OCI-LY7 (cell line): ENCODE measurements at regions not wholly inside any gene's neighbourhood (a gene's known extent, or its start where the extent isn't known, plus 50 kb on each side); places are given as distances from the start of the nearest gene placed in this dataset.
"Not testable (repeated sequence)": the region's sequence is repeated elsewhere in the genome, so short reads cannot be mapped to it uniquely, and the experiment has no call there.

Experiments used
- BruUV-seq: library from RNA; stranded (reverse); fragments of 400-500 nt; replicated peaks from 2 replicates; lab custom pipeline; 2021; lab: Mats Ljungman, UMichigan
- CTCF ChIA-PET: fragments of 300-600 bp; sonication (Branson Sonifier 250); formaldehyde crosslinking; loops from one replicate; lab custom pipeline; 2022; ENCODE audit warnings: antibody characterized with exemption; ENCODE audit not compliant: unreplicated experiment; lab: Charles Lee
- POLR2A ChIA-PET: fragments of 300-600 bp; sonication (Branson Sonifier 250); formaldehyde crosslinking; loops from one replicate; lab custom pipeline; 2022; ENCODE audit warnings: antibody characterized with exemption; lab: Charles Lee
- DNase-seq: peaks from one replicate; pipeline ENCODE4 v3.0.0-alpha.2; 2015; ENCODE audit warnings: low spot score
- H2AFZ ChIP-seq: fragments of 200-600 bp; sonication (generic), shearing (Covaris generic); 2 replicates; pipeline ENCODE4 v1.6.1; 2014; ENCODE audit warnings: mild to moderate bottlenecking, antibody characterized with exemption, low read length, moderate library complexity
- H3K27ac ChIP-seq: fragments of 200-600 bp; sonication (generic); 2 replicates; pipeline ENCODE4 v1.5.1; 2014; ENCODE audit warnings: mixed run types, low read depth, mild to moderate bottlenecking, moderate library complexity, low read length, inconsistent platforms; ENCODE audit not compliant: poor library complexity, severe bottlenecking
- H3K36me3 ChIP-seq: fragments of 200-600 bp; sonication (generic); 2 replicates; pipeline ENCODE4 v1.6.1; 2014; ENCODE audit warnings: mild to moderate bottlenecking, antibody characterized with exemption, low read length, moderate library complexity, mixed read lengths; ENCODE audit not compliant: insufficient read depth
- H3K4me1 ChIP-seq: fragments of 200-600 bp; sonication (generic); 2 replicates; pipeline ENCODE4 v1.5.1; 2014; ENCODE audit warnings: mild to moderate bottlenecking, low read length; ENCODE audit not compliant: insufficient read depth, poor library complexity, severe bottlenecking
- H3K4me2 ChIP-seq: fragments of 200-600 bp; sonication (generic); 2 replicates; pipeline ENCODE4 v1.6.1; 2014; ENCODE audit warnings: mild to moderate bottlenecking, low read length
- H3K4me3 ChIP-seq: fragments of 200-600 bp; sonication (generic); 2 replicates; pipeline ENCODE4 v1.5.1; 2014; ENCODE audit warnings: mild to moderate bottlenecking, low read depth, low read length; ENCODE audit not compliant: poor library complexity, severe bottlenecking
- H3K79me2 ChIP-seq: fragments of 200-600 bp; sonication (generic); 2 replicates; pipeline ENCODE4 v1.6.1; 2016; ENCODE audit warnings: low read depth, mild to moderate bottlenecking, low read length, moderate library complexity, mixed read lengths; ENCODE audit not compliant: insufficient read depth
- H3K9me2 ChIP-seq: fragments of 200-600 bp; sonication (generic); 2 replicates; pipeline ENCODE4 v1.6.1; 2016; ENCODE audit warnings: mild to moderate bottlenecking, low read length, mixed read lengths; ENCODE audit not compliant: insufficient read depth
- H3K9me3 ChIP-seq: fragments of 200-600 bp; sonication (generic); 2 replicates; pipeline ENCODE4 v1.6.1; 2014; ENCODE audit warnings: mild to moderate bottlenecking, mixed run types, low read length, mixed read lengths
- H4K20me1 ChIP-seq: fragments of 200-600 bp; sonication (generic); 2 replicates; pipeline ENCODE4 v1.6.1; 2014; ENCODE audit warnings: mild to moderate bottlenecking, antibody characterized with exemption, low read length, moderate library complexity, mixed read lengths; ENCODE audit not compliant: insufficient read depth
- CTCF ChIP-seq: fragments of 200-600 bp; sonication (generic); conservative IDR thresholded peaks from 2 replicates; pipeline ENCODE4 v1.5.1; 2014; ENCODE audit warnings: mild to moderate bottlenecking, antibody characterized with exemption, low read length, moderate library complexity, mixed read lengths
- EZH2phosphoT487 ChIP-seq: fragments of 200-600 bp; sonication (generic); IDR thresholded peaks from 2 replicates; pipeline ENCODE4 v1.6.1; 2018; ENCODE audit warnings: low read depth, borderline replicate concordance, mild to moderate bottlenecking, mixed run types, antibody characterized with exemption, low read length, moderate library complexity, mixed read lengths
- intact Hi-C: fragments of 100-400 bp; cut with micrococcal nuclease; formaldehyde crosslinking; loops from one replicate; pipeline ENCODE4 v1.10.0; 2022; ENCODE audit not compliant: unreplicated experiment

DNA sequence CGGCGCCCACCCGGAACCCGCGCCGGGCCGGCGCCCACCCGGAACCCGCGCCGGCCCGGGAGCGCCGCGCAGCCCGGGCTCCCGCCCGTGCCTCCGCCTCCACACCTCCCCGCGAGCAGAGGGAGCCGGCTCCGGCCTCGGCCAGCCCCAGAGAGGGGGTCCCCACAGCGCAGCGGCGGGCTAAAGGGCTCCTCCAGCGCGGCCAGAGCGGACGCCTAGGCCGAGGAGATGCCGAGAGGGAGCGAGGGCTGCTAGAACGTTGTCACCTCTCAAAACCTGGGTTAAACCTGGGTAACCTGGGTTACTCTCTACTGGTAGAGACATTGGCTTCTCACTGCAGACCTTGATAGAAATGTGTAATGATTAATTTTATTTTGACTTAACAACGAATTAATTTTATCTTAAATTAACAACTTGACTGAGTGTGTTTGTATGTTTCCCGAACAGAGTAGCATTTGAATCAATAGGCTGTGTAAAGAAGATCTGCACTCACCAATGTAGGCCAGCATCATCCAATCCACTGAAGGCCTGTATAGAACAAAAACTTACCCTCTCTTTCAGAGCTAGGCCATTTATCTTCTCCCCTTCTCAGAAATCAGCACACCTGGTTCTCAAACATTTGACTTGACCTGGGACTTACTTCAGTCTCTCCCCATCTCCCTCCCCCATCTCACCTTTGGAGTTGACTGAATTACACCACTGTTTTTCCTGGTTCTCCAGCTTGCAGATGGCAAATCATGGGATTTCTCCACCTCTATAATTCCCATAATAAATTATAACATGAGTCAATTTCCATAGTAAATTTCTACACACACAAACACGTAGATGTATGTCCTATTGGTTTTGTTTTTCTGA is 242.7 kb downstream of the ASXL3 start:
- no peaks in the 10 kb centered on the region for H3K9me3 ChIP-seq
- intact Hi-C loops = no loop called here
- no peak for DNase-seq
- POLR2A ChIA-PET = no interaction called here
- H3K4me3 ChIP-seq = no peak overlapping the region
- no peaks in the 10 kb centered on the region for H4K20me1 ChIP-seq
- TF ChIP-seq CTCF (no peak), EZH2phosphoT487 (no peak)
- no peak overlapping the region for H3K4me2 ChIP-seq
- BruUV-seq = no TSS peak
- CTCF ChIA-PET = no interaction called here
- no peaks in the 10 kb centered on the region for H3K36me3 ChIP-seq
- no peaks in the 10 kb centered on the region for H3K79me2 ChIP-seq
- H3K4me1 ChIP-seq = no peaks in the 10 kb centered on the region
- H2AFZ ChIP-seq = no peak overlapping the region
- H3K9me2 ChIP-seq = no peaks in the 10 kb centered on the region
- no peak overlapping the region for H3K27ac ChIP-seq

DNA sequence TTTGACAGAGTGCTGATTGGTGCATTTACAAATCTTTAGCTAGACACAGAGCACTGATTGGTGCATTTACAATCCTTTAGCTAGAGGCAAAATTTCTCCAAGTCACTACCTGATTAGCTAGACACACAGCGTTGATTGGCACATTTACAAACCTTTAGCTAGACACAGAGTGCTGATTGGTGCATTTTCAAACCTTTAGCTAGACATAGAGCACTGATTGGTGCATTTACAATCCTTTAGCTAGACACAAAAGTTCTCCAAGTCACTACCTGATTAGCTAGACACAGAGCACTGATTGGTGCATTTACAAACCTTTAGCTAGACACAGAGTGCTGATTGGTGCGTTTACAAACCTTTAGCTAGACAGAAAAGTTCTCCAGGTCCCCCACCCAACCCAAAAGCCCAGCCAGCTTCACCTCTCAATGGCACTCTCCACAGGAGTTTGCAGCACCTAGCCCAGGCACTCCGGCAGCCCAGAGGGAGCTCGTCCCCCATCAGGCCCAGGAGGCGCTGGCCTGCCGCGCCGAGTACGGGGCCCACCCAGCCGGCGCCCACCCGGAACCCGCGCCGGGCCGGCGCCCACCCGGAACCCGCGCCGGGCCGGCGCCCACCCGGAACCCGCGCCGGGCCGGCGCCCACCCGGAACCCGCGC is 241.8 kb downstream of the ASXL3 start:
- H3K36me3 ChIP-seq, H3K9me2 ChIP-seq, H3K9me3 ChIP-seq, intact Hi-C loops, H3K4me2 ChIP-seq, H3K79me2 ChIP-seq, CTCF ChIA-PET, H3K27ac ChIP-seq, H3K4me3 ChIP-seq, H4K20me1 ChIP-seq, H2AFZ ChIP-seq, H3K4me1 ChIP-seq, DNase-seq, BruUV-seq: not testable (repeated sequence)
- POLR2A ChIA-PET = interaction anchor here (0.7 kb wide), 1 partner anchor 9 kb away, joined by 3 read pairs; no protein-coding TSS in a partner anchor

DNA sequence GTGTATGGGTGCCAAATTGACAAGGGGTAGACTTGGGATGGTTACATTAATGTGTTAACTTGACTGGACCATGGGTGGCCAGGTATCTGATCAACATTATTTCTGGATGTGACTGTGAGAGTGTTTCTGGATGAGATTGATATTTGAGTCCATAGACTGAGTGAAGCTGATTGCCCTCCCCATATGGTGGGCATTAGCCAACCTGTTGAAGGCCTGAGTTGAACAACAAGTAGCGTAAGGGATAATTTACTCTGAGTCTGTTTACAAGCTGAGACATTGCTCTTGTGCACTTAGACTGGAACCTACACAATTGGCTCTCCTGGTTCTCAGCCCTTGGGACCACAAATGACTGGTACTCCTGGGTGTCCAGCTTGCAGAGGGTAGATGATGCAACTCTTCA is 240.1 kb downstream of the ASXL3 start:
- POLR2A ChIA-PET = interaction anchor here (0.6 kb wide), 1 partner anchor 385 kb away, joined by 3 read pairs; no protein-coding TSS in a partner anchor

More for the DNA sequence above, 240.1 kb downstream of the ASXL3 start:
- CTCF ChIA-PET = no interaction called here
- intact Hi-C loops = no loop called here
- no peak for TF ChIP-seq EZH2phosphoT487
- no peak for TF ChIP-seq CTCF
- no peak for DNase-seq
- Histone ChIP-seq H4K20me1 (no peaks in the 10 kb centered on the region), H3K79me2 (no peaks in the 10 kb centered on the region), H3K4me3 (no peak overlapping the region), H3K4me2 (no peak overlapping the region), H3K9me2 (no peaks in the 10 kb centered on the region), H3K27ac (no peak overlapping the region), H3K4me1 (no peaks in the 10 kb centered on the region), H3K9me3 (no peaks in the 10 kb centered on the region), H3K36me3 (no peaks in the 10 kb centered on the region), H2AFZ (no peak overlapping the region)
- BruUV-seq = no TSS peak
